Spleen (tissue), 11 donors: ENCODE measurements at regions not wholly inside any gene's neighbourhood (a gene's known extent, or its start where the extent isn't known, plus 50 kb on each side); places are given as distances from the start of the nearest gene placed in this dataset.
A peak's percentile ranks its signal among the peaks of the same experiment; 100 is the strongest.

ENCODE experiments used
- DNase-seq: peaks from one replicate; pipeline ENCODE4 v3.0.0-alpha.2; 2020
- H3K27ac ChIP-seq, 8 donors: fragments of 200-600 bp; sonication (generic) in 7 of 8; 1 replicate in 4 of 8; 2 replicates in 4 of 8; pipeline versions ENCODE4 v1.5.0 to v1.8.0; 2016 to 2021; ENCODE audit warnings: inconsistent platforms in 4 of 8, mild to moderate bottlenecking in 4 of 8, moderate library complexity in 1 of 8
- H3K27me3 ChIP-seq, 7 donors: fragments of 200-600 bp; sonication (generic) in 6 of 7; replicated peaks in 1 of 7; 1 replicate in 4 of 7; 2 replicates in 3 of 7; pipeline versions ENCODE4 v1.5.0 to v1.8.0; 2016 to 2021; ENCODE audit warnings: inconsistent platforms in 3 of 7, mild to moderate bottlenecking in 1 of 7
- H3K36me3 ChIP-seq, 6 donors: fragments of 200-600 bp; sonication (generic) in 5 of 6; 1 replicate in 4 of 6; 2 replicates in 2 of 6; pipeline versions ENCODE4 v1.5.0 to v1.8.0; 2016 to 2021; ENCODE audit warnings: inconsistent platforms in 2 of 6
- H3K4me1 ChIP-seq, 6 donors: fragments of 200-600 bp; sonication (generic) in 5 of 6; 1 replicate in 3 of 6; 2 replicates in 3 of 6; pipeline versions ENCODE4 v1.5.0 to v1.8.0; 2016 to 2021; ENCODE audit warnings: inconsistent platforms in 3 of 6
- H3K4me3 ChIP-seq, 8 donors: fragments of 200-600 bp; sonication (generic) in 7 of 8; 1 replicate in 4 of 8; 2 replicates in 4 of 8; pipeline versions ENCODE4 v1.5.0 to v1.8.0; 2016 to 2021; ENCODE audit warnings: inconsistent platforms in 4 of 8, mild to moderate bottlenecking in 4 of 8, moderate library complexity in 2 of 8
- H3K9me3 ChIP-seq, 8 donors: fragments of 200-600 bp; sonication (generic) in 7 of 8; 1 replicate in 4 of 8; 2 replicates in 4 of 8; pipeline versions ENCODE4 v1.5.0 to v1.8.0; 2016 to 2021; ENCODE audit warnings: inconsistent platforms in 4 of 8
- POLR2A ChIP-seq, 3 donors: fragments of 450-650 bp; IDR thresholded peaks; one replicate each; pipeline ENCODE4 v1.5.1; 2017; ENCODE audit warnings: antibody characterized with exemption in 3 of 3, mild to moderate bottlenecking in 1 of 3
- POLR2AphosphoS5 ChIP-seq, 3 donors: sonication (generic); formaldehyde crosslinking; IDR thresholded peaks; one replicate each; pipeline ENCODE4 v1.5.1; 2017; ENCODE audit warnings: antibody characterized with exemption in 3 of 3
- WGBS, 5 donors: extraction: QIAGEN DNeasy Blood & Tissue Kit in 3 of 5; methylation state at CpG; one replicate each; pipeline versions ENCODE4 v1.1.5 to v1.1.7; 2013 to 2018; 5-methylcytosine and 5-hydroxymethylcytosine counted together
- intact Hi-C: fragments of 100-400 bp; cut with DNase I; formaldehyde crosslinking; loops from one replicate; pipeline ENCODE4 v1.15.0; 2023; ENCODE audit warnings: low total_unique reads
- TF ChIP-seq, protein P1 (sequence below), 11 experiments: fragments of 200-600 bp in 7 of 11; fragments of 450-650 bp in 4 of 11; sonication (generic) in 4 of 11; IDR thresholded peaks in 8 of 11; conservative IDR thresholded peaks in 3 of 11; 1 replicate in 7 of 11; 2 replicates in 4 of 11; pipeline versions ENCODE4 v1.4.0 to v1.8.0; 2016 to 2021; ENCODE audit warnings: antibody characterized with exemption in 11 of 11, inconsistent platforms in 4 of 11, mild to moderate bottlenecking in 1 of 11
- donor health status: healthy with polysubstance abuse.
- donor health status: DM: no; HTN: no; CAD: no; lungs with moderate emphysema.
- donor health status: DM: no; HTN: no; CAD: no.
- donor health status: Bipolar disorder and iron deficiency.
- donor health status: healthy.
- donor health status: DM: no; HTN: no; CAD: no.
- donor health status: DM: yes; HTN: yes; CAD: no.

DNA sequence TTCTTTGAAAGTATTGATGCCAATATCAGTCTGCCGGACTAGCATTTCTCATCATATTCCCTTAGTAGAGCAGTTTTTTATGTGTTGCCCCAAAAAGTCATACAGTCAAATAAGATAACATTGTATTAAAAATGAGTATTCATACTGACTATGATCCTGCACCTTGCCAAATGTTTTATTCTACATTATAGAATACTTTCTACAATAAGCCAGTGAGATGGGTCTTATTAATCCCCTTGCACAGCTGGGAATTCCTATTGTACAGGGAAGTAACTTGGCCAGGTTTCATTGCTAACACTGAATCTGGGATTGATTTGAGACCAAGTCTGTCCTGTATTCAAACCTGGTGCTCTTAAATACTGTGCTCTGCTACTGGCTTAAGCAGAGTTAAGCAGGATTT lies 114.0 kb downstream of the KCTD12 start:
- H3K9me3 ChIP-seq: no peaks in the 10 kb centered on the region
- no peak overlapping the region for H3K4me3 ChIP-seq
- intact Hi-C loops: no loop called here
- no peaks in the 10 kb centered on the region for H3K36me3 ChIP-seq
- H3K4me1 ChIP-seq: no peaks in the 10 kb centered on the region
- no peaks in the 10 kb centered on the region for H3K27me3 ChIP-seq
- no peak for TF ChIP-seq POLR2AphosphoS5 (IDR thresholded peaks at IDR 0.05)
- no peak for TF ChIP-seq POLR2A (IDR thresholded peaks at IDR 0.05)
- H3K27ac ChIP-seq: no peak overlapping the region
- no peak for DNase-seq
- WGBS, 5 donors: 93 to 100% (median 96%) methylated on average over 1 of the region's 1 CpG

DNA sequence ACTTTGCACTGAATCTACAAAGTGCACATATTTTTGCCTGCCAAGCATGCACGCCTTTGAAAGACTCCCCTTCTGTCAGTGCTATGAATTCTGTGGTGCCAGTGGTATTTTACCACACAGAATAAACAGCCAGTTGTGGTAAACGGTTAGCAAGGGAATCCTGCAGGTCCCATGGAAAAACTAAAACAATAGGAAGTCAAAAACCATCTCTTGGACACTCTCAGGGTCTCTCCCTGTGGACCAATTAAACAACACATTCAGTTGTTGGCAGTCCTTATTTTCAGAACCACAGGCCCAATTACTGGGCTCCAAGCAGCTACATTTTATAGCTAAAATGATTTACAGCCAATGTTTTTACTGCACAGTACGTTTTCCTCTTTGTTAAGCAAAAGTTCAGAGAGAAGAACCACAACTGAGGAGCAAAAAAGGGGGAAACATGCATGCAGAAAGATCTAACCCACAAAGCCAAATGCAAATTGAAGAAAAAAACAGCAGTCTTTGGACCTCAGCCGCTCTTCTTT lies 116.9 kb downstream of the KCTD12 start:
- 29 to 39% (median 36%) methylated on average over 4 of the region's 4 CpGs for WGBS, 5 donors
- no peaks in the 10 kb centered on the region for H3K27me3 ChIP-seq
- no peaks in the 10 kb centered on the region for H3K36me3 ChIP-seq
- H3K4me1 ChIP-seq: peaks cover 0 to 8% (median 2%) of the 10 kb centered on the region in 6 donors
- no peak for DNase-seq
- no peak overlapping the region for H3K4me3 ChIP-seq
- TF ChIP-seq POLR2AphosphoS5 (IDR thresholded peaks at IDR 0.05) (no peak), POLR2A (IDR thresholded peaks at IDR 0.05) (no peak)
- TF ChIP-seq, protein P1, sequence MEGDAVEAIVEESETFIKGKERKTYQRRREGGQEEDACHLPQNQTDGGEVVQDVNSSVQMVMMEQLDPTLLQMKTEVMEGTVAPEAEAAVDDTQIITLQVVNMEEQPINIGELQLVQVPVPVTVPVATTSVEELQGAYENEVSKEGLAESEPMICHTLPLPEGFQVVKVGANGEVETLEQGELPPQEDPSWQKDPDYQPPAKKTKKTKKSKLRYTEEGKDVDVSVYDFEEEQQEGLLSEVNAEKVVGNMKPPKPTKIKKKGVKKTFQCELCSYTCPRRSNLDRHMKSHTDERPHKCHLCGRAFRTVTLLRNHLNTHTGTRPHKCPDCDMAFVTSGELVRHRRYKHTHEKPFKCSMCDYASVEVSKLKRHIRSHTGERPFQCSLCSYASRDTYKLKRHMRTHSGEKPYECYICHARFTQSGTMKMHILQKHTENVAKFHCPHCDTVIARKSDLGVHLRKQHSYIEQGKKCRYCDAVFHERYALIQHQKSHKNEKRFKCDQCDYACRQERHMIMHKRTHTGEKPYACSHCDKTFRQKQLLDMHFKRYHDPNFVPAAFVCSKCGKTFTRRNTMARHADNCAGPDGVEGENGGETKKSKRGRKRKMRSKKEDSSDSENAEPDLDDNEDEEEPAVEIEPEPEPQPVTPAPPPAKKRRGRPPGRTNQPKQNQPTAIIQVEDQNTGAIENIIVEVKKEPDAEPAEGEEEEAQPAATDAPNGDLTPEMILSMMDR (IDR thresholded peaks at IDR 0.05 in 8 of 11, conservative IDR thresholded peaks at IDR 0.05 in 3 of 11): no peak
- intact Hi-C loops: no loop called here
- H3K27ac ChIP-seq: no peak overlapping the region
- H3K9me3 ChIP-seq: no peaks in the 10 kb centered on the region

DNA sequence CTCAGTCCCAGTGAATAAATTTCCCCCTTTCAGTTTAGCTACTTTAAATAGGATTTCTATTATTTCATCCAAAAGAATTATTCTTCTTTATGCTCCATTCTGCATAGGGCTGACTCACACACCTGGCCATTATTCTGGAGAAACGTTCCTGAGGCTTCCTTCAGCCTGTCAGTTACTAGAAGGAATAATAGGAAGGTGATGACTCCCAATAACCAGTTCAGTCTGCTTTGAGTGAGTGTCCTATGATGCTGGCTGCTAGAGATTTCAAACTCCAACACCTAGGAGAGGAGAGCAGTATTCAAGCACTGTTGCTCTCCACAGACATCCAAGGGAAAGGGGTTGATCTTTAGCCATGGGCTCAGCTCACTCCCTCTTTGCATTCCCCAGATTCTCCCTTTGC lies 117.8 kb downstream of the KCTD12 start:
- 69 to 83% (median 79%) methylated on average over 1 of the region's 1 CpG for WGBS, 5 donors
- peaks cover 0 to 16% (median 5%) of the 10 kb centered on the region in 6 donors for H3K4me1 ChIP-seq
- no peak overlapping the region for H3K27ac ChIP-seq
- no peak for TF ChIP-seq POLR2A (IDR thresholded peaks at IDR 0.05)
- TF ChIP-seq, protein P1 (IDR thresholded peaks at IDR 0.05 in 8 of 11, conservative IDR thresholded peaks at IDR 0.05 in 3 of 11): no peak
- no peak for TF ChIP-seq POLR2AphosphoS5 (IDR thresholded peaks at IDR 0.05)
- no peaks in the 10 kb centered on the region for H3K9me3 ChIP-seq
- DNase-seq: no peak
- H3K27me3 ChIP-seq: no peaks in the 10 kb centered on the region
- intact Hi-C loops: no loop called here
- H3K4me3 ChIP-seq: no peak overlapping the region
- no peaks in the 10 kb centered on the region for H3K36me3 ChIP-seq

DNA sequence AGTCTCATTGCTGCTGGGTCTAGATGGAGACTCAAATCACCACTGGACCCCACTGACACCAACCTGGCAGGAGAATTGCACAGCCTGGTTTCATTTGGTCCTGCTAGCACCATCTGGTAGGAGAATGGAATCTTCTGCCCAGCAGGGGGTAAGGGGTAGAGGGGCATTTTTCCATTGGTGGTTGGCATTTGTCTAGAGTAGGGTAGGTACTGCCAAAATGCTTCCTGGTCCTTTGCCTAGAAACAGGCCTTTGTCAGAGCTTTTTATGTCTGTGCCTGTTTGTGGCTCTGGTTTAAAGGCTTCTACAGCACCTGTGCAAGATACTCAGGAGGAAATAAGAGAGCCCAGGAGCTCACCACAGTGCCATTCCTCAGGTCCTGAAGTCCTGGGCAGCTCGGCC lies 121.3 kb downstream of the KCTD12 start:
- H3K36me3 ChIP-seq: no peaks in the 10 kb centered on the region
- no peaks in the 10 kb centered on the region for H3K27me3 ChIP-seq
- peaks cover 0 to 16% (median 5%) of the 10 kb centered on the region in 6 donors for H3K4me1 ChIP-seq
- H3K27ac ChIP-seq: peak overlapping the region in 6 of 8 donors; percentile 33 to 74 (median 46)
- TF ChIP-seq, protein P1 (IDR thresholded peaks at IDR 0.05 in 8 of 11, conservative IDR thresholded peaks at IDR 0.05 in 3 of 11): no peak
- TF ChIP-seq POLR2A (IDR thresholded peaks at IDR 0.05) (no peak), POLR2AphosphoS5 (IDR thresholded peaks at IDR 0.05) (no peak)
- DNase-seq: no peak
- peak overlapping the region in 3 of 8 donors; percentile 7 to 43 (median 12) for H3K4me3 ChIP-seq
- intact Hi-C loops: no loop called here
- 69 to 94% (median 86%) methylated on average over 1 of the region's 1 CpG for WGBS, 5 donors
- no peaks in the 10 kb centered on the region for H3K9me3 ChIP-seq
